Fibroblast of pulmonary artery (primary cell): ENCODE measurements at regions not wholly inside any gene's neighbourhood (a gene's known extent, or its start where the extent isn't known, plus 50 kb on each side); places are given as distances from the start of the nearest gene placed in this dataset.

Source experiments
- DNase-seq: peaks from one replicate; pipeline ENCODE4 v3.0.0-alpha.2; 2010; ENCODE audit warnings: low read depth
- H3K4me3 ChIP-seq: replicated peaks from 2 replicates; pipeline ENCODE4 v1.5.1; 2011; ENCODE audit warnings: low read depth, mild to moderate bottlenecking, control low read depth, low read length, moderate library complexity
- TF ChIP-seq, protein P1 (sequence below): IDR thresholded peaks from 2 replicates; pipeline ENCODE4 v1.5.1; 2011; ENCODE audit warnings: mild to moderate bottlenecking, control low read depth, low read length, inconsistent platforms; ENCODE audit errors: missing control alignments

DNA sequence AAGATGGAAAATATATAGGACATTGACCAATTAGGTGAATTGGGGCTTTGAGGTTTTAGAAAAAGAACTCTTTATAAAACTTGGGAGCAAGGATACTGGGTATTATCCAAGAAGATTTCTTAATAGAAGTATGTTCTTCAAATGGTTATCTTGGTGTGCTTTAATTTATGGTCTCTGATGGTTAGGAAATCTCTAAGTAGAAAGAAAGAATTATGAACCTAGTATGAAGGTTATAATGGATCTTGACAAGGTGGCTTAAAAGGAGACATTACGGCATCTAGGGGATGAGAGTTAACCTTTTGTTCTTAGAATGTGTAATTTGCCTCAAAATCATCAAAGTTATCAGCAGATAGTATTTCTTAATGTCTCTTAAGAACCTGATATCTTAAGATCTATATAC, 210.4 kb upstream of the PRICKLE1 start:
- H3K4me3 ChIP-seq = no peak overlapping the region
- TF ChIP-seq, protein P1, sequence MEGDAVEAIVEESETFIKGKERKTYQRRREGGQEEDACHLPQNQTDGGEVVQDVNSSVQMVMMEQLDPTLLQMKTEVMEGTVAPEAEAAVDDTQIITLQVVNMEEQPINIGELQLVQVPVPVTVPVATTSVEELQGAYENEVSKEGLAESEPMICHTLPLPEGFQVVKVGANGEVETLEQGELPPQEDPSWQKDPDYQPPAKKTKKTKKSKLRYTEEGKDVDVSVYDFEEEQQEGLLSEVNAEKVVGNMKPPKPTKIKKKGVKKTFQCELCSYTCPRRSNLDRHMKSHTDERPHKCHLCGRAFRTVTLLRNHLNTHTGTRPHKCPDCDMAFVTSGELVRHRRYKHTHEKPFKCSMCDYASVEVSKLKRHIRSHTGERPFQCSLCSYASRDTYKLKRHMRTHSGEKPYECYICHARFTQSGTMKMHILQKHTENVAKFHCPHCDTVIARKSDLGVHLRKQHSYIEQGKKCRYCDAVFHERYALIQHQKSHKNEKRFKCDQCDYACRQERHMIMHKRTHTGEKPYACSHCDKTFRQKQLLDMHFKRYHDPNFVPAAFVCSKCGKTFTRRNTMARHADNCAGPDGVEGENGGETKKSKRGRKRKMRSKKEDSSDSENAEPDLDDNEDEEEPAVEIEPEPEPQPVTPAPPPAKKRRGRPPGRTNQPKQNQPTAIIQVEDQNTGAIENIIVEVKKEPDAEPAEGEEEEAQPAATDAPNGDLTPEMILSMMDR = no peak
- no peak for DNase-seq

DNA sequence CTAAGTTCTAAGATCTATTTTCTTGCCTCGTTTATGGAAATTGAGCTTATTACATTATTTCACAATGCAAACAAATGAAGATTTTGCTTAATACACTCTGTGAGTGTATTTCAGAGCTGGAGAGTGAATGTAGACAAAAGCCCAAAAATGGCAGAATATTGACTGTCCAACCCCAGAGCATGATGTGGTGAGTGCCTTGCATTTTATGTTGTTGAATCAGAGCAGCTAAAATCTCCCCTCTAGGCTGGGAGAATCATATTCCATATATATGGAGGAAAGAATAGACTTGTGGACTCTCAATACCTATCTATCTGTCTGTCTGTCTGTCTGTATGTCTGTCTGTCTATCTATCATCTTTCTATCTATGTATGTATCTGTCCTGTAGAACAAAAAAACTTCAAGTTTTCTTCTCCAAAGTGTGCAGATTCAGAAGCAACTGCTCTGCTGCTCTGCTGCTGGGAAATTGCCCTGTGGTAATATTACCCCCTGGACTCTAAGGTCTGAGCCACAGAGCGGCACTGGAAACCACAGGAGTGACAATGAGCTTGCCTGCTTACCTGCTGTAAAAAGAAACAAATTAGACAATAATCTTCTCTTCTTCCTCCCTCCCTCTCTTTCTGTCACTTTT, 209.4 kb upstream of the PRICKLE1 start:
- H3K4me3 ChIP-seq = no peak overlapping the region
- TF ChIP-seq, protein P1 = no peak
- peak; percentile 24 for DNase-seq

DNA sequence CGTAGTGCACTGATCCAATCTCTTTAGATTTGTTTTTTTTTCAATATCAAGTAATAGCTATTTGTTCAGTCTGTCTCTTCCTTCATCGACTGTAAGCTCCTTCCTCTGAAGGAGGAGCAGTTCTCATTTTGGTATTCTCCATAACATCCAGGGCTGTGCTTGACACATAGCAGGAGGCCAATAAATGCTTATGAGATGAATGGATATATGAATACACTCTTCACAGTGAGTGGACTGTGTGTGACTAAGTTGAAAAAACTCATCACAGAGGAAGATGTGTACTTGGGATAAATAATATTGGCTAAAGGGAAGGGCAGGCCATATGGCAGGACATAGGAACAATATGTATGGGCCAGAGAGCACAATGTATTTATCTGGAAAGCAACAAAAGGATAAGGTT, 205.3 kb upstream of the PRICKLE1 start:
- no peak for DNase-seq
- H3K4me3 ChIP-seq = no peak overlapping the region
- TF ChIP-seq, protein P1 = no peak

DNA sequence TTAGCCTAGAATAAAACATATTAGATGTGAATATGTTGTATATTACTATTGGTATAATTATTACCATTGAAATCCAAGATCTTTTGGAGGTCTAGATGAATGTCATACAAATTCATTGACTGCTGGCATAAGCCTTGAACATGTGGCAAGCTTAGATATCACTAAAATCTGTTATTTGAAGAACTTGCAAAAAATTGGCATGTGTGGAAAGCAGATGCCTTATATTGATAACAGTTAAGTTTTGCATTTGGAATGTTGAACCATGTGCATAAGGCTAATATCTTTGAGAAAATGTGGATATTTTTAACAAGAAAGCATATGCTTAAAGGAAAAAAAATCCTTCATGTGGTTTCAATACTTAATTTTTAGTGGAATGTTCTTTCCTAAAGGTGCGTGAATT, 203.6 kb upstream of the PRICKLE1 start:
- no peak overlapping the region for H3K4me3 ChIP-seq
- TF ChIP-seq, protein P1 = no peak
- no peak for DNase-seq

DNA sequence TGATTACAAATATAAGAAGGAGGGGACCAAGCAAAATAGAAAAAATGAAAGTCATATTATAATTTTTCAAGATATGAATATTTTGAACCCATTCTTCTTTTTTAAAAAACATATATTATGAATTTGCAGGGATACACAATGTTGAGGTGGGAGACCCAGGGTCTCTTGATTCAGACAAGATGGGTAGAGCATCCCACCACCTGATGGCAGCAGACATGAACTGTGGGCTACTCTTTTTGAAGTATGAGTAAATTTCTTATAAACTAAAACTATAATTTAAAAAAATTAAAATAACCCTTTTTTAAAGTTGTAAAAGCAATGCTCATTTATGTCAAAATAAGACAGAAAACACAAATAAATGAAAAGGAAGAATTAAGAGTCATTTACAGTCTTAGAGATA, 202.7 kb upstream of the PRICKLE1 start:
- no peak overlapping the region for H3K4me3 ChIP-seq
- TF ChIP-seq, protein P1 = no peak
- DNase-seq = no peak

DNA sequence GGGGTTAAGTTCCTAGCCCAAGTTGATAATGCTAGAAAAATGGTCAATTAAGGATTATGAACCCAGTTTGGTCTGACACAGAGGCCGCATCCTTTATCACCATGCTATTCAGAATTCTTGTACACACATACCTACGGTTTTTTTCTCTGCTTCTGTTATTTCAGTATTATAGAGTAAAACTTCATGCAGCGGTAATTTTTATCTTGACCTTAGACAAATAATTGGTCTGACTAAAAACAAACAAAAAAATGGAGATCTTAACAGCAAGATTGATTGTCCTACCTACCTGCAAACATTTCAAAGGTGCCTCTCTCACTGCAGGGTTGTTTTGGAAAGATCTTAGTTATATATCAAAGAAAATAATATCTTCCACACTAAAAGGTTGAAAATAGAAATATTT, 201.9 kb upstream of the PRICKLE1 start:
- TF ChIP-seq, protein P1 = no peak
- DNase-seq = no peak
- no peak overlapping the region for H3K4me3 ChIP-seq

DNA sequence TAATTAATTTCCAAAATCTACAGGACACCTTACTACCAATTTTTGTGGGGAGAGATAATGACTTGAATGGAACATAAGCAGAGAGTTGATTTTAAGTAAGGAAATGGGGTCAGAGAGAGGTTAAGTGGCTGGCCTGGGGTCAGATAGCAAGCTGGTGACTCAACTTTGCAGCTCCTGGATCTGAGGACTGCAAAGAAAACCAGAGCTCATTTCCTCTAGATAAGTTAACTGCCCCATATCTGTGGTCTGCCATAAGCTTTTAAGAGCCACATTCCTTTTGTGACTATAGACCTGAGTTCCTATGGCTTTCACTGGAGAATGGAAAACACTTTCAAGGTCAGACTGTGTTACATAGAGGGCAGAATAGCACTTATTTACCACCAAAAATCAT, 201.2 kb upstream of the PRICKLE1 start:
- no peak overlapping the region for H3K4me3 ChIP-seq
- peak; percentile 66 for DNase-seq
- TF ChIP-seq, protein P1 = no peak
